Left colon (tissue), 2 donors: ENCODE measurements at regions not wholly inside any gene's neighbourhood (a gene's known extent, or its start where the extent isn't known, plus 50 kb on each side); places are given as distances from the start of the nearest gene placed in this dataset.

ENCODE experiments used
- ATAC-seq: fragments of 200-7000 bp; cut with Tn5 transposase; one replicate; pipeline ENCODE4 v1.9.1; 2020; ENCODE audit warnings: mild to moderate bottlenecking, moderate library complexity
- DNase-seq, 2 donors: peaks; one replicate each; pipeline ENCODE4 v3.0.0-alpha.2; 2020
- intact Hi-C, 2 donors: fragments of 100-400 bp; cut with DNase I in 1 of 2; cut with micrococcal nuclease in 1 of 2; formaldehyde crosslinking; loops; one replicate each; pipeline versions ENCODE4 v1.11.2 to v1.14.0; 2022; cut with DNase I, micrococcal nuclease
- donor health status: DM: no; HTN: no; CAD: no.
- donor health status: DM: yes; HTN: yes; CAD: no.

- DNase-seq (peak; percentile 75 to 76), ATAC-seq (peak; percentile 98)
- intact Hi-C loops: no loop called here
These were observed 50.4 kb upstream of the CTIF start for GRCh38 chr18:48488388-48488850.

- ATAC-seq: peak; percentile 50
- intact Hi-C loops: no loop called here
- no peak for DNase-seq
These were observed 52.1 kb upstream of the CTIF start for GRCh38 chr18:48486754-48487153.

- no peak for ATAC-seq
- intact Hi-C loops: no loop called here
- DNase-seq: no peak
These were observed 52.9 kb upstream of the CTIF start for GRCh38 chr18:48485828-48486405.

- no peak for DNase-seq
- ATAC-seq: no peak
- intact Hi-C loops: no loop called here
These were observed 57.7 kb upstream of the CTIF start for GRCh38 chr18:48481092-48481491.

- DNase-seq (no peak), ATAC-seq (no peak)
- intact Hi-C loops: loop anchor here in 1 of 2 donors (5.0 kb wide), 1 partner anchor 178 kb away; no protein-coding TSS in a partner anchor
These were observed 59.3 kb upstream of the CTIF start for GRCh38 chr18:48479531-48479930.

- intact Hi-C loops: loop anchor here in 1 of 2 donors (5.0 kb wide), 1 partner anchor 180 kb away; no protein-coding TSS in a partner anchor
- no peak for DNase-seq
- ATAC-seq: no peak
These were observed 61.5 kb upstream of the CTIF start for GRCh38 chr18:48477348-48477747.

GRCh38 chr18:48476550-48476917, 62.3 kb upstream of the CTIF start:
- ATAC-seq (no peak), DNase-seq (no peak)
- intact Hi-C loops: loop anchor here in 1 of 2 donors (5.0 kb wide), 1 partner anchor 181 kb away; no protein-coding TSS in a partner anchor

GRCh38 chr18:48475635-48476549, 62.9 kb upstream of the CTIF start:
- intact Hi-C loops: loop anchor here (2.0 to 5.0 kb wide), 2 partner anchors 181 to 189 kb away; no protein-coding TSS in a partner anchor
- ATAC-seq (peak; percentile 86), DNase-seq (peak in 1 of 2 donors; percentile 18)

- DNase-seq: no peak
- intact Hi-C loops: loop anchor here in 1 of 2 donors (2.0 kb wide), 1 partner anchor 191 kb away; no protein-coding TSS in a partner anchor
- ATAC-seq: no peak
These were observed 64.6 kb upstream of the ZBTB7C start for GRCh38 chr18:48473816-48474215.

GRCh38 chr18:48472610-48473009, 63.4 kb upstream of the ZBTB7C start:
- ATAC-seq (no peak), DNase-seq (no peak)
- intact Hi-C loops: no loop called here

GRCh38 chr18:48470484-48471180, 61.4 kb upstream of the ZBTB7C start:
- no peak for ATAC-seq
- intact Hi-C loops: no loop called here
- DNase-seq: no peak

- DNase-seq (no peak), ATAC-seq (no peak)
- intact Hi-C loops: no loop called here
These were observed 59.0 kb upstream of the ZBTB7C start for GRCh38 chr18:48468151-48468550.

GRCh38 chr18:48467231-48467630, 58.0 kb upstream of the ZBTB7C start:
- DNase-seq: no peak
- intact Hi-C loops: no loop called here
- no peak for ATAC-seq

GRCh38 chr18:48462510-48462909, 53.3 kb upstream of the ZBTB7C start:
- ATAC-seq: no peak
- intact Hi-C loops: no loop called here

GRCh38 chr18:48460929-48461583, 51.9 kb upstream of the ZBTB7C start:
- no peak for DNase-seq
- intact Hi-C loops: no loop called here
- peak; percentile 67 for ATAC-seq

More at GRCh38 chr18:48462510-48462909, 53.3 kb upstream of the ZBTB7C start:
- no peak for DNase-seq

GRCh38 chr18:48459465-48459864, 50.3 kb upstream of the ZBTB7C start:
- no peak for DNase-seq
- intact Hi-C loops: no loop called here
- no peak for ATAC-seq

- no peak for ATAC-seq
- intact Hi-C loops: no loop called here
- no peak for DNase-seq
These were observed 49.8 kb upstream of the ZBTB7C start for GRCh38 chr18:48459016-48459415.
